ENCODE measurements at regions not wholly inside any gene's neighbourhood (a gene's known extent, or its start where the extent isn't known, plus 50 kb on each side); places are given as distances from the start of the nearest gene placed in this dataset.

GRCh38 chr3:72340476-72341379, 507.5 kb downstream of the SHQ1 start:
- H3K4me3 ChIP-seq (ENCODE audit: control insufficient read depth, low read depth, low read length), result no peak overlapping the region
- no peak for DNase-seq (ENCODE audit: low read depth)
- no peak for TF ChIP-seq CTCF (IDR thresholded peaks at IDR 0.05; ENCODE audit: control insufficient read depth, insufficient read depth, low read depth, low read length, missing control alignments)

GRCh38 chr3:72340056-72340455, 508.2 kb downstream of the SHQ1 start:
- no peak for DNase-seq (ENCODE audit: low read depth)
- TF ChIP-seq CTCF (IDR thresholded peaks at IDR 0.05; ENCODE audit: control insufficient read depth, insufficient read depth, low read depth, low read length, missing control alignments), result no peak
- H3K4me3 ChIP-seq (ENCODE audit: control insufficient read depth, low read depth, low read length), result no peak overlapping the region

GRCh38 chr3:72339670-72340030, 508.6 kb downstream of the SHQ1 start:
- no peak for TF ChIP-seq CTCF (IDR thresholded peaks at IDR 0.05; ENCODE audit: control insufficient read depth, insufficient read depth, low read depth, low read length, missing control alignments)
- H3K4me3 ChIP-seq (ENCODE audit: control insufficient read depth, low read depth, low read length), result no peak overlapping the region
- DNase-seq (ENCODE audit: low read depth), result no peak

- H3K4me3 ChIP-seq (ENCODE audit: control insufficient read depth, low read depth, low read length), result no peak overlapping the region
- DNase-seq (ENCODE audit: low read depth), result peak; percentile 91
- TF ChIP-seq CTCF (IDR thresholded peaks at IDR 0.05; ENCODE audit: control insufficient read depth, insufficient read depth, low read depth, low read length, missing control alignments), result no peak
Measured at GRCh38 chr3:72338942-72339669, 509.1 kb downstream of the SHQ1 start.

DNA sequence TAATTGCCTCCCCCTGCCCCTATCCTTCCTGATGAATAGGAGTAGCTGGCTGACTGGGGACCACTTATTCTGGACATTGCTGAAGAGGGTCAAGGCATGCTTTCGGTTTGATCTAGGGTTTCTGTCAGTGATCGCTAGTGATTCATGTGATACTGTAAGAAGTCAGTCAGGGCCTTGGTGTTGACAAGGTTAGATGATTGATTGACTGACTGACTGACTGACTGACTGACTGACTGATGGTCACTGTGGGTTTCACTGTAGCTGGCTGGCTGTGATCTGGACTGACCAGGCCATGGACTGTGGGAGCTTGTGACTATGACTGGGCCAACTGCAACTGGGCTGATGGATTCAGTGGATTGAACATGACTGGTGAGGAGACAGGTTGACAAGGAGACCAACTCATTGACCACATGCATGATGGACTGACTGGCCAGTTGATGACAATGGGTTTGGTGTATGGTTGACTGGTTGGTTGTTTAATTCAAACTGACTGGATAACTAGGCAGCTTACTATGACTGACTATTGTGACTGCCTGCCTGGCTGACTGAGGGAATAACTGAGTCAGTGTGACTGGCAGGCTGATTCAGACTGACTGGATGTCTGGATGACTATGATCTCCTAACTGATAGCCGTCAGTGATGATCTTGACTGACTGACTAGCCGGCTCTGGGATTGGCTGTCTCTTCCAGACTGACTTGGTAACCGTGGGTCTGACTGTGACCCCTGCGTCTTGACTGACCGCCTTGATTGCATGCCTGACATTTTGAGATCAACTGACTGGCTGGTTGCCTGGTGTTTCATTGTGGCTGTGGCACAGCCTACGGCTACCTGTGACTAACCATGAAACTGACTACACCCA, 509.9 kb downstream of the SHQ1 start:
- no peak overlapping the region for H3K4me3 ChIP-seq (ENCODE audit: control insufficient read depth, low read depth, low read length)
- no peak for DNase-seq (ENCODE audit: low read depth)
- no peak for TF ChIP-seq CTCF (IDR thresholded peaks at IDR 0.05; ENCODE audit: control insufficient read depth, insufficient read depth, low read depth, low read length, missing control alignments)

GRCh38 chr3:72337480-72337855, 510.8 kb downstream of the SHQ1 start:
- no peak for TF ChIP-seq CTCF (IDR thresholded peaks at IDR 0.05; ENCODE audit: control insufficient read depth, insufficient read depth, low read depth, low read length, missing control alignments)
- no peak overlapping the region for H3K4me3 ChIP-seq (ENCODE audit: control insufficient read depth, low read depth, low read length)
- DNase-seq (ENCODE audit: low read depth), result no peak

Data from AG09309 (cell line).